ENCODE measurements at regions not wholly inside any gene's neighbourhood (a gene's known extent, or its start where the extent isn't known, plus 50 kb on each side); places are given as distances from the start of the nearest gene placed in this dataset.

DNA sequence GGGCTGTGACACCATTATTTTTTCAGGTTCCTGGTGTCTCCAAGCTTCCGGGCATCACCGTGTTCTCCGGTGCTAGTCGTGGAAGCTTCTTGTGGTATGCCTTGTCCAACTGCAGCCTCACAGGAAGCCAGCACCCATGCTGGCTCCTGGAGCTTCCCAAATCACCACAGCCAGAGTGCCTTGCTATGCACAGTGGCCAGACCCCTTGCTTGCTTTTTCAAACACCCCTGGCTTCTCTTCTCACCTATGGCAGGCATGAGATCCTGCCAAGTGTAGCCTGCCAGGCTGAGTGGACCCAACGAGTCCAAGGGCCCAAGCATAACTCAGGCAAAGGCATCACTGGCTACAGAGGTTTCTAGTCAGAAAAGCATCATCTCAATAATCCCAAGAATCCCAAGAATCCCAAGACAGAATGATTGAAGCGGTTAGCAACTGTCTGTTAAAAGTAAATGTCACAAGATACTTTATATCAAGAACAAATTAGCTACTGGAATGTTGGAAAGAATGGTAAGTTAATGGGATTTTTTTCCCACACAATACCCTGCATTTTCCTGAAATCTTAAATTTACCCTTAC lies 1522.9 kb downstream of the PCDH18 start:
- no peak for TF ChIP-seq ZNF8 (CRISPR knock-in tag; IDR thresholded peaks at IDR 0.05)
- TF ChIP-seq, protein P1, sequence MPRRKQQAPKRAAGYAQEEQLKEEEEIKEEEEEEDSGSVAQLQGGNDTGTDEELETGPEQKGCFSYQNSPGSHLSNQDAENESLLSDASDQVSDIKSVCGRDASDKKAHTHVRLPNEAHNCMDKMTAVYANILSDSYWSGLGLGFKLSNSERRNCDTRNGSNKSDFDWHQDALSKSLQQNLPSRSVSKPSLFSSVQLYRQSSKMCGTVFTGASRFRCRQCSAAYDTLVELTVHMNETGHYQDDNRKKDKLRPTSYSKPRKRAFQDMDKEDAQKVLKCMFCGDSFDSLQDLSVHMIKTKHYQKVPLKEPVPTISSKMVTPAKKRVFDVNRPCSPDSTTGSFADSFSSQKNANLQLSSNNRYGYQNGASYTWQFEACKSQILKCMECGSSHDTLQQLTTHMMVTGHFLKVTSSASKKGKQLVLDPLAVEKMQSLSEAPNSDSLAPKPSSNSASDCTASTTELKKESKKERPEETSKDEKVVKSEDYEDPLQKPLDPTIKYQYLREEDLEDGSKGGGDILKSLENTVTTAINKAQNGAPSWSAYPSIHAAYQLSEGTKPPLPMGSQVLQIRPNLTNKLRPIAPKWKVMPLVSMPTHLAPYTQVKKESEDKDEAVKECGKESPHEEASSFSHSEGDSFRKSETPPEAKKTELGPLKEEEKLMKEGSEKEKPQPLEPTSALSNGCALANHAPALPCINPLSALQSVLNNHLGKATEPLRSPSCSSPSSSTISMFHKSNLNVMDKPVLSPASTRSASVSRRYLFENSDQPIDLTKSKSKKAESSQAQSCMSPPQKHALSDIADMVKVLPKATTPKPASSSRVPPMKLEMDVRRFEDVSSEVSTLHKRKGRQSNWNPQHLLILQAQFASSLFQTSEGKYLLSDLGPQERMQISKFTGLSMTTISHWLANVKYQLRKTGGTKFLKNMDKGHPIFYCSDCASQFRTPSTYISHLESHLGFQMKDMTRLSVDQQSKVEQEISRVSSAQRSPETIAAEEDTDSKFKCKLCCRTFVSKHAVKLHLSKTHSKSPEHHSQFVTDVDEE (CRISPR knock-in tag; IDR thresholded peaks at IDR 0.05) = no peak
- no peak for TF ChIP-seq ZFP30 (CRISPR knock-in tag; IDR thresholded peaks at IDR 0.05)
- TF ChIP-seq ARNTL (CRISPR knock-in tag; IDR thresholded peaks at IDR 0.05; ENCODE audit: borderline replicate concordance, low read depth) = no peak
- no peak for TF ChIP-seq SNAI2 (CRISPR knock-in tag; IDR thresholded peaks at IDR 0.05)

Data from SK-N-SH treated with all-trans-retinoic acid at 6 μM for 48 hours (cell line).